NCI-H1930 (cell line): ENCODE measurements at regions not wholly inside any gene's neighbourhood (a gene's known extent, or its start where the extent isn't known, plus 50 kb on each side); places are given as distances from the start of the nearest gene placed in this dataset.
"Not testable (repeated sequence)": the region's sequence is repeated elsewhere in the genome, so short reads cannot be mapped to it uniquely, and the experiment has no call there.

ENCODE experiments used
- DNase-seq, 2 experiments: peaks; one replicate each; lab custom pipeline; 2025; lab: John Stamatoyannopoulos, UW

- DNase-seq = no peak
Observed at GRCh38 chr6:130494729-130495128, 128.9 kb downstream of the TMEM200A start.

- DNase-seq = no peak
Observed at GRCh38 chr6:130500693-130501092, 134.9 kb downstream of the TMEM200A start.

DNA sequence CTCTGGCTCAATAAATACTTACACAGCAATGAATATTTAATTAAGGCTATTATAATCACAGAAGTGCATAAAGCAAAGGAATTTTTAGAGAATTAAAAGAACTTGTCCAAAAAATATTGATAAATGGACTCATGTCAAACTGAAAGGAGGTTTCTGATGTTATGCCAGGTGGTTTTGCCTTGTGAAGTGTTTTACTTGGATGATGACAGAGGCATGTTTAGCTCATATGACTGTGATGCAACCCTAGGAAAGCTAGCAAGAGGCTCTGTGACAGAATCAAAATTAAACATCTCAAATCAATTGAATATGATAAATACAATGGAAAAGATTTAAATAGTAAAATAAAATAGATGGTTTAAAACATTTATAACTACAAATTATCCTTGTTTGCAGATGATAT is 137.3 kb downstream of the TMEM200A start:
- peak in 1 of 2 experiments; percentile 18 for DNase-seq

DNA sequence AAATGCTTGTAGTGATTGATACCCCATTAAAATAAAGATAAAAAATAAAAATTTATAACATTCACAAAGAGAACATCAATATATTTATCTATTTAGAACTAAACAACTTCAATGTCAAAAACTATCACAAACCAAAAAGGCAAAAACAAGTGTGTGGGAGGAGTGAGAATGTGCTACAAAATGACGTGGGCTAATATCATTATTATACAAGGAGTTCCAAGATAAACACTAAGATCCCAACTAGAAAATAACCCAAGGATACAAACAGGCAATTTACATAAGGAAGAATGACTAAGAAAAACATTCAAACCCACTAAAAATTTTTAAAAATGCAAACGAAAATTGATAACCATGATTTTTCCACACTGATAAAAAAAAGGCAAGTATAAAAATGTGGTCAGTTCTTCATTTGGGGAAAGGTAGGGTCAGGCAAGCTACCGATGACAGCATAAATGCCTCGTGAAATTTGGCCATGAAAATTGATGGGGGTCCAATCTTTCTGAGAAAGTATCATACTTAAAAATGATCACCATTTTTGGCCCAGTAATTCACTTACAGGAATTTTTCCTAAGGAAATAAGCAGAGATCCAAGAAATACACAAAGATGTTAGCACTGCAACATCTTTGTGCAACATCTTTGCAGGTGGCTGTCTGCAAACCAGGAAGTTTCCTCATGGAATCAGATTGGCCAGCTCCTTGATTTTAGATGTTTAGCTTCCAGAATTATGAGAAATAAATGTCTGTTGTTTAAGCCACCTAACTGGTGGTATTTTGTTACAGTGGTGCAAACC is 140.2 kb downstream of the TMEM200A start:
- DNase-seq = no peak

- not testable (repeated sequence) for DNase-seq
Observed at GRCh38 chr6:130507005-130507665, 141.3 kb downstream of the TMEM200A start.

DNA sequence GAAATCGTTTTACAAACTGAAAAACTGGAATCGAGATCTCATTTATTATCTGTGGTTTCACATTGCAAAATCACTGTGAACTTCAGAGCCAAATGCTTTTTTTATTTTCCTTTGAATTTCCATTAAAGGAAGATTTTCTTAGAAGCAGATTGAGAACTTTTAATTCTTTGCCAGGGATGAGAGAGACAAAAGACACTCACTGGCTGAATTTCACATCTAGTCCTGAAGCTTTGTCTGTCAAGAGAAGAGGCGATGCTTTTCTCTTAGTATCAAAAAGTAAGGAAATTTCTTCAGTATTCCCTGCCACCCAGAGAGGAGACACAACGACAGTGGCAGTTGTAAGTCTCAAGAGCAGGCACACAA is 141.8 kb downstream of the TMEM200A start:
- no peak for DNase-seq

DNA sequence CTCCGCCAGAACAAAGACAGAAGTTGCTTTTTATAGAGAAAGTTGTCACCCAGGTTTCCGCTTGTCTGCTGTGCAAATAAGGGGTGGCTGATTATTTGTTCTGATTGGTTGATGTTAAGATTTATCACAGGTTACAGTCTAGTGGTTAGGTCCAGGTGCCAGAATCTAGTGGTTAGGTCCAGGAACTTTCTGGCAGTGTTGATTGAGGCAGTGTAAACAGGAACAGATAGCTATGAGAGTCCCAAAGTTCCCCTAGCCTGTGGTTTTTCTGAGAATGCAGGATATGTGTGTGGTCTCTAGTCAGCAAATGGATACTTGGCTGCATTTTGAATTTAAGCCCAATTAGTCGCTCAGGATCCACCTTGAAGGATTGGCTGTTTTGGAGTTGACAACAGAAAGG is 148.0 kb downstream of the TMEM200A start:
- DNase-seq = no peak

- DNase-seq = no peak
Observed at GRCh38 chr6:130514712-130515111, 148.9 kb downstream of the TMEM200A start.

DNA sequence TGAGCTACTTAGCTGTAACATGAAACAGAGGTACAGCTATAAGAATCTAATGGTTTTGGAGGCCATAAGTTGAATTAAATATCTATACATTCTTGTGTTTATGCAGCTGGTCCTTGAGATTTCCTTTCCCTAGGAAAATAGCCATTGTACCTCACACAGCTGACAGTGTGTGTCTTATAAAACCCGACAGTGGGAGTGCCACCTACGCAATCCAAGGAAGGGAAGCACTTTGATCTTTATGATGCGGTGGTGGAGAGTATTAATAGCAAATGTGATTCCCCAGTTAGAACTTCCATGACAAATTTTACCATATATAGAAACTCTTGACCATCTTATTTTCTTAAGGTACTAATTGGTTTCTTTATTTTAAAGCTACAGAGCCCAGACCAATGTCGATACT is 149.5 kb downstream of the TMEM200A start:
- no peak for DNase-seq

DNA sequence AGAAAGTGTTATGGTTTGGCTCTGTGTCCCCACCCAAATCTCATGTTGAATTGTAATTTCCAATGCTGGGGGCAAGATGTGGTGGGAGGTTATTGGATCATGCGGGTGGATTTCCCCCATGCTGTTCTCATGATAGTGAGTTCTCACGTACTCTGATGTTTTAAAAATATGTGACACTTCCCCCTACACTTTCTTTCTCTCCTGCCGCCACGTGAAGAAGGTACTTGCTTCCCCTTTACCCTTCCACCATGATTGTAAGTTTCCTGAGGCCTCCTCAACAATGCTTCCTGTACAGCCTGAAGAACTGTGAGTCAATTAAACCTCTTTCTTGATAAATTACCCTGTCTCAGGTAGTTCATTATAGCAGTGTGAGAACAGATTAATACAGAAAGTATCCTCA is 150.8 kb downstream of the TMEM200A start:
- no peak for DNase-seq

DNA sequence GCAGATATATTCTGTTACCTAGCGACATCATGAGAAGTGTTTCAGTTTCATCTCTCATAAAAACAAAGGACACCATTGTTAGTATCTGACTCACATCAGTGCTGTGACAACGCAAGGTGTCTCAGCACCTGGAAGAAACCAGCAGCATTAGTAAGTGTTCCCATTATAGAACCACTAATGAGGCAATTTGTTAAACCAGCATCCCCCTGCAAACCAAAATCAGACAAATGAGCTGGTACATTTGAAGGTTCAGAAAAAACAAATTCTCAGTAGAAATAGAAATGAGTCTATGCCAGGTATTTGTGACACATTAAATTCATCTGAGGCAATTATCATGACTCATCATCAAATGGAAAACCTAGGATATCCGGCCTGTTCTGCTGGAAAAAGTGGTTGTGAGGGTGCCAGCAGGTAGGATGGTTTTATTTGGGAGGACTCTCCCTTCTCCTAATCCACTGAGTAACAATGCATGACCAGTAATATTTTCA is 151.7 kb downstream of the TMEM200A start:
- DNase-seq = no peak

DNA sequence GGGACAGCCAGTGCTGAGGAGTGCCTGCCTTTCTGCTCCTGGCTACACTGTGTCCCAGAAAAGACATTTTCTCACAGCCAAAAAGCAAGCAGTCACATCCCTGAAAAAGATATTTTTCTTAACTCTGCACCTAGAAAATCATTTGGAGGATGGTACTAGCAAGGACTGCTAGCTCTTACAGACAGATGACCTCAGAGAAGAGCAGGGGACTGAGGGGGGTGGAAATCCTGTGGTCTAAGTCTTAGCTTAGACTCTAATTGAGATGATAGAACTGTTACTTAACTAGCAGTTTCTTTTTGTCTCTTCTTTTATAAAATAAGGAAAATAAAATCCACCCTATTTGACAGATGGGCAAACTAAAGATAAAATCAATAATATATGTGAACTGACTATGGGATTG is 152.8 kb downstream of the TMEM200A start:
- no peak for DNase-seq

DNA sequence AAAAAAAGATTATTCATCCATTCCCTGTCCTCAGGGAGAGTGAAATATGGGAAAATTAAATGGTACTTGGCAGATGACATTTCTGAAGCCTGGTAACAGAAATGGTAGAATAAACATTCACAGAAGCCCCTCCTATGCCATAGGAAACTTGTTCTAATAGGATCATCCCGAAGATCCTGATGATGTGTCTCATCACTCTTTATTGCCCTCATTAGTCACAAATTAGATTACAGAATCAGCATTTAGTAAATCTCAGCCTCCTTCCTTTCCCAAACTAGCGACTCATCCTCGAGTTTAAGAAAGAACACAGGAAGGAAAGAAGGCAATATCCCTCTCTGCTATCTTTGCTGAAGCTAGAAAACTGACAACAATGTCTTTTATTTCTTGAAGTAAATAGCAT is 154.4 kb downstream of the TMEM200A start:
- DNase-seq = no peak

- no peak for DNase-seq
Observed at GRCh38 chr6:130520801-130521200, 155.0 kb downstream of the TMEM200A start.

GRCh38 chr6:130524552-130524951 is 158.7 kb downstream of the TMEM200A start:
- no peak for DNase-seq

DNA sequence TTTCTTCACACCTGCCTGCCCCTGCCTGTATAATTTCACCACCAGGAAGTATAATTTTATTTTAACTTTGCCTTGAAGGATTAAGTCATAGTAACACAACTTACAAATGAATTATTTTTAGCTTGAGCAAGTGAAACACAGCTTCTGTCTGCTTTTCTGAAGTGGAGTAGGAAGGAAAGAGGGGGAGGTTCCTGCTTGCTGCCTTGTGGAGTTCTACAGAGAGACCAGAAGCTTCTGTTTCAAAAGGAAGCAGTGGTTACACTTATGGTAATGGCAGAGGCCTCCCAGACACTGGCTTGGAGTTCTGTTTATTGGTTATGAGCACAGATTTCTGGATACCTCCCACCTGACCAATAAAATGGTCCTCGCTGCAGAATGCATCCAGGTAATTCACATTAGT is 159.6 kb downstream of the TMEM200A start:
- no peak for DNase-seq

- DNase-seq = no peak
Observed at GRCh38 chr6:130526466-130526865, 160.6 kb downstream of the TMEM200A start.

GRCh38 chr6:130527173-130527572 is 161.4 kb downstream of the TMEM200A start:
- DNase-seq = no peak

GRCh38 chr6:130529569-130530149 is 163.8 kb downstream of the TMEM200A start:
- DNase-seq = no peak

GRCh38 chr6:130534627-130535026 is 168.8 kb downstream of the TMEM200A start:
- DNase-seq = no peak

- DNase-seq = no peak
Observed at GRCh38 chr6:130535242-130535641, 169.4 kb downstream of the TMEM200A start.

DNA sequence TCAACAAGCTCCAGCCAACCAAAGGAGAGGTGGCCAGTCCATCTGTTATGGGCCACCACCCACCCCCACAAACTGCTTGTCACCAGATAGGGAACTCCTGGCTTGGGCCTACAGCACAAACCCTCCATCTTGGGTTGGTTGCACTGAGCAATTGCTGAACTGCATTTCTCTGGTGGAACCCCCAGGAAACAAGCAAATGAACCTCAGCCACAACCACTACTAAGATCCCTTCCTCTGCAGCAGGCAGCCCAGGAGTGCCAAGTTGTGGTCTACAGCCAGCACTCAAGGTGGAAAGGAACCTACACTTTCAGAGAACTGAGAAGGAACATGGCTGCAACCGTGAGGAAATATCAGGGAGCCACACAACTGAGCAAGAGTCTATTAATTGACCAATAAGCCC is 171.6 kb downstream of the TMEM200A start:
- no peak for DNase-seq

- DNase-seq = no peak
Observed at GRCh38 chr6:130547723-130548122, 181.9 kb downstream of the TMEM200A start.
